C4-2B (cell line): ENCODE measurements at regions not wholly inside any gene's neighbourhood (a gene's known extent, or its start where the extent isn't known, plus 50 kb on each side); places are given as distances from the start of the nearest gene placed in this dataset.

Experiments used
- CTCF ChIP-seq: fragments of 450-650 bp; conservative IDR thresholded peaks from 2 replicates; pipeline ENCODE4 v1.5.1; 2017; ENCODE audit warnings: mild to moderate bottlenecking
- ZFX ChIP-seq: fragments of 450-650 bp; IDR thresholded peaks from 2 replicates; pipeline ENCODE4 v1.6.1; 2017

- TF ChIP-seq CTCF (no peak), ZFX (no peak)
These were observed 273.9 kb upstream of the NFE2L3 start for GRCh38 chr7:25877802-25878789.
